ENCODE measurements at regions not wholly inside any gene's neighbourhood (a gene's known extent, or its start where the extent isn't known, plus 50 kb on each side); places are given as distances from the start of the nearest gene placed in this dataset.

DNA sequence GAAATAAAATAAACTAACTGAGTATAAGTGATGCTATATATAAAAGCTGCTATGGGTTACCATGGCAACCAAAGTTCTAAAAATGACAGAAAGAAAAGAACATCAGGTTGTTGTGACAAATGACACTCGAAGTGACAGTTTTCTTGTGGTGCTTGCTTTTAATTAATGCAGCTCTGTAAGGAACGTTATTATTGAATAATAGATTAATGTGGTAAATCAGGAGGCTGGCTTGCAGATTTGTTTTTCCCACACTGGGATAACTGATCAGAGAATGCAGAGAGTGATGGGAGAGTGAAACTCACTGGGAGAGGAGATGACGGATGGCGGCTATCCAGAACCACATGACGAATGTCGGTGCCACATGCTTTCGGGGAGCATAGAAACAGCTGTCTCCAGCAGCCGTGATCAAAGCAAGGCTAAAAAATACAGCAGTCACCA is 207.0 kb upstream of the ATP10A start:
- TF ChIP-seq EZH2phosphoT487 (IDR thresholded peaks at IDR 0.05; ENCODE audit: low read depth) (no peak), CTCF (IDR thresholded peaks at IDR 0.05; ENCODE audit: low read depth, low read length) (no peak)

All from OCI-LY3 (cell line).